Osteoblast (primary cell): ENCODE measurements at regions not wholly inside any gene's neighbourhood (a gene's known extent, or its start where the extent isn't known, plus 50 kb on each side); places are given as distances from the start of the nearest gene placed in this dataset.
"Not testable (repeated sequence)": the region's sequence is repeated elsewhere in the genome, so short reads cannot be mapped to it uniquely, and the experiment has no call there.

ENCODE experiments used
- DNase-seq: peaks from one replicate; pipeline ENCODE4 v3.0.0; 2011; ENCODE audit warnings: low spot score, mixed read lengths; ENCODE audit not compliant: insufficient read length; ENCODE audit errors: missing footprints
- H2AFZ ChIP-seq: 2 replicates; pipeline ENCODE4 v1.6.0; 2011; ENCODE audit warnings: mild to moderate bottlenecking, low read length
- H3K27ac ChIP-seq: 2 replicates; pipeline ENCODE4 v1.5.1; 2011; ENCODE audit warnings: mild to moderate bottlenecking, low read depth, low read length, moderate library complexity
- H3K27me3 ChIP-seq: 2 replicates; pipeline ENCODE4 v1.6.0; 2012; ENCODE audit warnings: mild to moderate bottlenecking, control low read depth, inconsistent platforms, low read length, moderate library complexity; ENCODE audit not compliant: insufficient read depth
- H3K36me3 ChIP-seq: 2 replicates; pipeline ENCODE4 v1.5.1; 2011; ENCODE audit warnings: mild to moderate bottlenecking, low read length, control low read depth, moderate library complexity; ENCODE audit not compliant: insufficient read depth
- H3K4me1 ChIP-seq: 2 replicates; pipeline ENCODE4 v1.5.1; 2011; ENCODE audit warnings: mild to moderate bottlenecking, low read length, control low read depth, moderate library complexity; ENCODE audit not compliant: insufficient read depth
- H3K4me2 ChIP-seq: 2 replicates; pipeline ENCODE4 v1.6.0; 2011; ENCODE audit warnings: mild to moderate bottlenecking, low read length; ENCODE audit not compliant: insufficient read depth
- H3K4me3 ChIP-seq: fragments of 200-600 bp; sonication (generic); 3 replicates; pipeline ENCODE4 v1.5.1; 2012; ENCODE audit warnings: mild to moderate bottlenecking, low read length, inconsistent platforms; ENCODE audit not compliant: insufficient read depth
- H3K79me2 ChIP-seq: 2 replicates; pipeline ENCODE4 v1.6.0; 2012; ENCODE audit warnings: mild to moderate bottlenecking, low read length, control low read depth, inconsistent platforms; ENCODE audit not compliant: insufficient read depth
- H3K9me3 ChIP-seq: 2 replicates; pipeline ENCODE4 v1.5.1; 2011; ENCODE audit warnings: low read depth, low read length, control low read depth
- H4K20me1 ChIP-seq: 2 replicates; pipeline ENCODE4 v1.6.0; 2012; ENCODE audit warnings: mild to moderate bottlenecking, low read length, control low read depth; ENCODE audit not compliant: insufficient read depth
- TF ChIP-seq, protein P1 (sequence below): IDR thresholded peaks from 2 replicates; pipeline ENCODE4 v1.5.1; 2011; ENCODE audit warnings: mild to moderate bottlenecking, low read depth, low read length, moderate library complexity; ENCODE audit errors: extremely low read depth

- Histone ChIP-seq H3K4me1 (peaks cover 21% of the 10 kb centered on the region), H3K27me3 (no peaks in the 10 kb centered on the region), H3K36me3 (no peaks in the 10 kb centered on the region), H3K79me2 (no peaks in the 10 kb centered on the region), H3K27ac (no peak overlapping the region), H3K4me2 (no peak overlapping the region), H2AFZ (no peak overlapping the region), H3K9me3 (no peaks in the 10 kb centered on the region), H3K4me3 (no peak overlapping the region), H4K20me1 (no peaks in the 10 kb centered on the region)
- TF ChIP-seq, protein P1, sequence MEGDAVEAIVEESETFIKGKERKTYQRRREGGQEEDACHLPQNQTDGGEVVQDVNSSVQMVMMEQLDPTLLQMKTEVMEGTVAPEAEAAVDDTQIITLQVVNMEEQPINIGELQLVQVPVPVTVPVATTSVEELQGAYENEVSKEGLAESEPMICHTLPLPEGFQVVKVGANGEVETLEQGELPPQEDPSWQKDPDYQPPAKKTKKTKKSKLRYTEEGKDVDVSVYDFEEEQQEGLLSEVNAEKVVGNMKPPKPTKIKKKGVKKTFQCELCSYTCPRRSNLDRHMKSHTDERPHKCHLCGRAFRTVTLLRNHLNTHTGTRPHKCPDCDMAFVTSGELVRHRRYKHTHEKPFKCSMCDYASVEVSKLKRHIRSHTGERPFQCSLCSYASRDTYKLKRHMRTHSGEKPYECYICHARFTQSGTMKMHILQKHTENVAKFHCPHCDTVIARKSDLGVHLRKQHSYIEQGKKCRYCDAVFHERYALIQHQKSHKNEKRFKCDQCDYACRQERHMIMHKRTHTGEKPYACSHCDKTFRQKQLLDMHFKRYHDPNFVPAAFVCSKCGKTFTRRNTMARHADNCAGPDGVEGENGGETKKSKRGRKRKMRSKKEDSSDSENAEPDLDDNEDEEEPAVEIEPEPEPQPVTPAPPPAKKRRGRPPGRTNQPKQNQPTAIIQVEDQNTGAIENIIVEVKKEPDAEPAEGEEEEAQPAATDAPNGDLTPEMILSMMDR: no peak
- no peak for DNase-seq
These were observed 503.8 kb downstream of the SETD4 start for GRCh38 chr21:35556536-35556935.

- H3K4me2 ChIP-seq, H3K27ac ChIP-seq, H4K20me1 ChIP-seq, H3K27me3 ChIP-seq, H3K4me1 ChIP-seq, H3K36me3 ChIP-seq, H3K79me2 ChIP-seq, H2AFZ ChIP-seq, H3K9me3 ChIP-seq, DNase-seq, H3K4me3 ChIP-seq: not testable (repeated sequence)
These were observed 503.4 kb upstream of the RUNX1 start for GRCh38 chr21:35552483-35552882.

- Histone ChIP-seq H3K79me2 (no peaks in the 10 kb centered on the region), H4K20me1 (no peaks in the 10 kb centered on the region), H3K4me2 (peak overlapping the region; percentile 29), H3K27me3 (no peaks in the 10 kb centered on the region), H3K27ac (no peak overlapping the region), H3K36me3 (no peaks in the 10 kb centered on the region), H3K4me3 (no peak overlapping the region), H3K9me3 (no peaks in the 10 kb centered on the region), H2AFZ (peak overlapping the region; percentile 70), H3K4me1 (peaks cover 9% of the 10 kb centered on the region)
- TF ChIP-seq, protein P1: no peak
- DNase-seq: no peak
These were observed 500.0 kb upstream of the RUNX1 start for GRCh38 chr21:35548904-35549615.

GRCh38 chr21:35547946-35548774 lies 499.1 kb upstream of the RUNX1 start:
- Histone ChIP-seq H3K27ac (peak overlapping the region; percentile 22), H3K4me1 (peaks cover 9% of the 10 kb centered on the region), H2AFZ (peak overlapping the region; percentile 70), H3K9me3 (no peaks in the 10 kb centered on the region), H3K4me3 (no peak overlapping the region), H4K20me1 (no peaks in the 10 kb centered on the region), H3K36me3 (no peaks in the 10 kb centered on the region), H3K27me3 (no peaks in the 10 kb centered on the region), H3K79me2 (no peaks in the 10 kb centered on the region), H3K4me2 (peak overlapping the region; percentile 29)
- TF ChIP-seq, protein P1: no peak
- DNase-seq: no peak
